ENCODE measurements at regions not wholly inside any gene's neighbourhood (a gene's known extent, or its start where the extent isn't known, plus 50 kb on each side); places are given as distances from the start of the nearest gene placed in this dataset.

- 100% methylated on average over 1 of the region's 1 CpG for WGBS (ENCODE audit: insufficient coverage)
- Histone ChIP-seq H3K9me3 (ENCODE audit: control insufficient read depth, insufficient read depth, low read length) (no peaks in the 10 kb centered on the region), H3K4me1 (ENCODE audit: control insufficient read depth, insufficient read depth, low read length) (no peaks in the 10 kb centered on the region), H3K36me3 (ENCODE audit: control insufficient read depth, insufficient read depth, low read length) (no peaks in the 10 kb centered on the region), H3K27ac (ENCODE audit: low read depth, low read length) (no peak overlapping the region), H3K4me3 (ENCODE audit: low read depth, low read length) (no peak overlapping the region), H3K27me3 (ENCODE audit: control insufficient read depth, insufficient read depth, low read length) (no peaks in the 10 kb centered on the region)
- no peak for DNase-seq (ENCODE audit: low read depth in 4 of 6, low spot score in 6 of 6)
These were observed 54.4 kb upstream of the GRIP1 start for GRCh38 chr12:66733321-66733720.

GRCh38 chr12:66733839-66734238 is 55.0 kb upstream of the GRIP1 start:
- H3K4me3 ChIP-seq (ENCODE audit: low read depth, low read length), result no peak overlapping the region
- WGBS (ENCODE audit: insufficient coverage), result 17% methylated on average over 2 of the region's 4 CpGs

GRCh38 chr12:66735275-66735674 is 56.4 kb upstream of the GRIP1 start:
- WGBS (ENCODE audit: insufficient coverage), result 86% methylated on average over 2 of the region's 4 CpGs
- H3K4me1 ChIP-seq (ENCODE audit: control insufficient read depth, insufficient read depth, low read length), result no peaks in the 10 kb centered on the region

More at GRCh38 chr12:66733839-66734238, 55.0 kb upstream of the GRIP1 start:
- DNase-seq (ENCODE audit: low read depth in 4 of 6, low spot score in 6 of 6), result peak in 2 of 6 donors; percentile 7 to 82
- Histone ChIP-seq H3K27me3 (ENCODE audit: control insufficient read depth, insufficient read depth, low read length) (no peaks in the 10 kb centered on the region), H3K36me3 (ENCODE audit: control insufficient read depth, insufficient read depth, low read length) (no peaks in the 10 kb centered on the region), H3K4me1 (ENCODE audit: control insufficient read depth, insufficient read depth, low read length) (no peaks in the 10 kb centered on the region), H3K9me3 (ENCODE audit: control insufficient read depth, insufficient read depth, low read length) (no peaks in the 10 kb centered on the region), H3K27ac (ENCODE audit: low read depth, low read length) (no peak overlapping the region)

GRCh38 chr12:66736931-66737330 is 58.1 kb upstream of the GRIP1 start:
- WGBS (ENCODE audit: insufficient coverage), result 75% methylated on average over 1 of the region's 4 CpGs
- no peaks in the 10 kb centered on the region for H3K27me3 ChIP-seq (ENCODE audit: control insufficient read depth, insufficient read depth, low read length)
- no peaks in the 10 kb centered on the region for H3K36me3 ChIP-seq (ENCODE audit: control insufficient read depth, insufficient read depth, low read length)
- no peak for DNase-seq (ENCODE audit: low read depth in 4 of 6, low spot score in 6 of 6)
- H3K4me1 ChIP-seq (ENCODE audit: control insufficient read depth, insufficient read depth, low read length), result no peaks in the 10 kb centered on the region
- H3K9me3 ChIP-seq (ENCODE audit: control insufficient read depth, insufficient read depth, low read length), result no peaks in the 10 kb centered on the region
- no peak overlapping the region for H3K4me3 ChIP-seq (ENCODE audit: low read depth, low read length)
- H3K27ac ChIP-seq (ENCODE audit: low read depth, low read length), result no peak overlapping the region

More at GRCh38 chr12:66735275-66735674, 56.4 kb upstream of the GRIP1 start:
- Histone ChIP-seq H3K27ac (ENCODE audit: low read depth, low read length) (no peak overlapping the region), H3K9me3 (ENCODE audit: control insufficient read depth, insufficient read depth, low read length) (no peaks in the 10 kb centered on the region), H3K4me3 (ENCODE audit: low read depth, low read length) (no peak overlapping the region), H3K27me3 (ENCODE audit: control insufficient read depth, insufficient read depth, low read length) (no peaks in the 10 kb centered on the region), H3K36me3 (ENCODE audit: control insufficient read depth, insufficient read depth, low read length) (no peaks in the 10 kb centered on the region)
- no peak for DNase-seq (ENCODE audit: low read depth in 4 of 6, low spot score in 6 of 6)

GRCh38 chr12:66739266-66739665 is 60.4 kb upstream of the GRIP1 start:
- Histone ChIP-seq H3K27ac (ENCODE audit: low read depth, low read length) (no peak overlapping the region), H3K9me3 (ENCODE audit: control insufficient read depth, insufficient read depth, low read length) (no peaks in the 10 kb centered on the region), H3K4me3 (ENCODE audit: low read depth, low read length) (no peak overlapping the region), H3K4me1 (ENCODE audit: control insufficient read depth, insufficient read depth, low read length) (no peaks in the 10 kb centered on the region), H3K36me3 (ENCODE audit: control insufficient read depth, insufficient read depth, low read length) (no peaks in the 10 kb centered on the region), H3K27me3 (ENCODE audit: control insufficient read depth, insufficient read depth, low read length) (no peaks in the 10 kb centered on the region)
- no peak for DNase-seq (ENCODE audit: low read depth in 4 of 6, low spot score in 6 of 6)
- WGBS (ENCODE audit: insufficient coverage), result no CpG with 5 or more reads among the region's 1 CpG

- peak in 2 of 6 donors; percentile 44 to 80 for DNase-seq (ENCODE audit: low read depth in 4 of 6, low spot score in 6 of 6)
- no peaks in the 10 kb centered on the region for H3K4me1 ChIP-seq (ENCODE audit: control insufficient read depth, insufficient read depth, low read length)
- no peak overlapping the region for H3K4me3 ChIP-seq (ENCODE audit: low read depth, low read length)
- no peaks in the 10 kb centered on the region for H3K36me3 ChIP-seq (ENCODE audit: control insufficient read depth, insufficient read depth, low read length)
- no peaks in the 10 kb centered on the region for H3K27me3 ChIP-seq (ENCODE audit: control insufficient read depth, insufficient read depth, low read length)
- 50% methylated on average over 2 of the region's 4 CpGs for WGBS (ENCODE audit: insufficient coverage)
- H3K9me3 ChIP-seq (ENCODE audit: control insufficient read depth, insufficient read depth, low read length), result no peaks in the 10 kb centered on the region
- no peak overlapping the region for H3K27ac ChIP-seq (ENCODE audit: low read depth, low read length)
These were observed 61.2 kb upstream of the GRIP1 start for GRCh38 chr12:66739940-66740651.

GRCh38 chr12:66740732-66741131 is 61.9 kb upstream of the GRIP1 start:
- Histone ChIP-seq H3K27me3 (ENCODE audit: control insufficient read depth, insufficient read depth, low read length) (no peaks in the 10 kb centered on the region), H3K36me3 (ENCODE audit: control insufficient read depth, insufficient read depth, low read length) (no peaks in the 10 kb centered on the region), H3K4me1 (ENCODE audit: control insufficient read depth, insufficient read depth, low read length) (no peaks in the 10 kb centered on the region), H3K4me3 (ENCODE audit: low read depth, low read length) (no peak overlapping the region), H3K27ac (ENCODE audit: low read depth, low read length) (no peak overlapping the region), H3K9me3 (ENCODE audit: control insufficient read depth, insufficient read depth, low read length) (no peaks in the 10 kb centered on the region)
- no peak for DNase-seq (ENCODE audit: low read depth in 4 of 6, low spot score in 6 of 6)
- no CpG with 5 or more reads among the region's 2 CpGs for WGBS (ENCODE audit: insufficient coverage)

- no peak overlapping the region for H3K4me3 ChIP-seq (ENCODE audit: low read depth, low read length)
- no peaks in the 10 kb centered on the region for H3K4me1 ChIP-seq (ENCODE audit: control insufficient read depth, insufficient read depth, low read length)
- H3K9me3 ChIP-seq (ENCODE audit: control insufficient read depth, insufficient read depth, low read length), result no peaks in the 10 kb centered on the region
- no peak overlapping the region for H3K27ac ChIP-seq (ENCODE audit: low read depth, low read length)
- H3K36me3 ChIP-seq (ENCODE audit: control insufficient read depth, insufficient read depth, low read length), result no peaks in the 10 kb centered on the region
- no peaks in the 10 kb centered on the region for H3K27me3 ChIP-seq (ENCODE audit: control insufficient read depth, insufficient read depth, low read length)
- DNase-seq (ENCODE audit: low read depth in 4 of 6, low spot score in 6 of 6), result no peak
These were observed 63.0 kb upstream of the GRIP1 start for GRCh38 chr12:66741919-66742318.

- Histone ChIP-seq H3K9me3 (ENCODE audit: control insufficient read depth, insufficient read depth, low read length) (no peaks in the 10 kb centered on the region), H3K27ac (ENCODE audit: low read depth, low read length) (no peak overlapping the region), H3K27me3 (ENCODE audit: control insufficient read depth, insufficient read depth, low read length) (no peaks in the 10 kb centered on the region), H3K4me3 (ENCODE audit: low read depth, low read length) (no peak overlapping the region), H3K4me1 (ENCODE audit: control insufficient read depth, insufficient read depth, low read length) (no peaks in the 10 kb centered on the region), H3K36me3 (ENCODE audit: control insufficient read depth, insufficient read depth, low read length) (no peaks in the 10 kb centered on the region)
- WGBS (ENCODE audit: insufficient coverage), result no CpG with 5 or more reads among the region's 2 CpGs
- DNase-seq (ENCODE audit: low read depth in 4 of 6, low spot score in 6 of 6), result no peak
These were observed 63.9 kb upstream of the GRIP1 start for GRCh38 chr12:66742508-66743367.

- no peak for DNase-seq (ENCODE audit: low read depth in 4 of 6, low spot score in 6 of 6)
- no peak overlapping the region for H3K27ac ChIP-seq (ENCODE audit: low read depth, low read length)
- no peaks in the 10 kb centered on the region for H3K9me3 ChIP-seq (ENCODE audit: control insufficient read depth, insufficient read depth, low read length)
- no peaks in the 10 kb centered on the region for H3K36me3 ChIP-seq (ENCODE audit: control insufficient read depth, insufficient read depth, low read length)
- WGBS (ENCODE audit: insufficient coverage), result 54% methylated on average over 2 of the region's 3 CpGs
- H3K4me3 ChIP-seq (ENCODE audit: low read depth, low read length), result no peak overlapping the region
- no peaks in the 10 kb centered on the region for H3K27me3 ChIP-seq (ENCODE audit: control insufficient read depth, insufficient read depth, low read length)
- H3K4me1 ChIP-seq (ENCODE audit: control insufficient read depth, insufficient read depth, low read length), result no peaks in the 10 kb centered on the region
These were observed 65.6 kb upstream of the GRIP1 start for GRCh38 chr12:66744461-66744860.

Data from spinal cord (tissue), 9 donors.